ENCODE measurements at regions not wholly inside any gene's neighbourhood (a gene's known extent, or its start where the extent isn't known, plus 50 kb on each side); places are given as distances from the start of the nearest gene placed in this dataset.
A peak's percentile ranks its signal among the peaks of the same experiment; 100 is the strongest.
"Not testable (repeated sequence)": the region's sequence is repeated elsewhere in the genome, so short reads cannot be mapped to it uniquely, and the experiment has no call there.

DNA sequence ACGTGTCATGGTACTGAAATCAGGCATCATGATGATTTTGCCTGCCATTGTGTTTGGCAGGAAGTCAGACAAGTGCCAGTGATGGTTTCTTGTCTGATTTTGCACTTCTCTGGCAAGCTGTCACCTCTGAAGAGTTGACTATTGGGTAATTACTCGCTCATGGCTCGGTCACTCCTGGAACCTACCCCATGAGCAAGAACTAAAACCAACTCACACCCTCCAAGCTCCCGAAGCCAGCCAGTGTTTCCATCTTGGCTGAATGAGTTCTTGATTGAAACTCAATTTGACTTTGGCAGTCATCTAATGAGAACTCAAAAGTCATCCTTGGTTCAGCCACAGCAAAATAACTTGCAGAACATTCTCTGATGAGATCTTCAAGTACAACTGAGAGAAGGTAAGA, 103.4 kb downstream of the TBC1D26 start:
- H3K27ac Mint-ChIP-seq; CTCF ChIA-PET; POLR2A ChIA-PET; DNase-seq; H3K27me3 Mint-ChIP-seq; H3K9me3 Mint-ChIP-seq; intact Hi-C loops (cut with micrococcal nuclease); H3K4me3 Mint-ChIP-seq; ATAC-seq; H3K36me3 Mint-ChIP-seq (ENCODE audit: low read depth): not testable (repeated sequence)
- H3K4me1 Mint-ChIP-seq (ENCODE audit: low read depth), result peaks cover 22% of the 10 kb centered on the region

DNA sequence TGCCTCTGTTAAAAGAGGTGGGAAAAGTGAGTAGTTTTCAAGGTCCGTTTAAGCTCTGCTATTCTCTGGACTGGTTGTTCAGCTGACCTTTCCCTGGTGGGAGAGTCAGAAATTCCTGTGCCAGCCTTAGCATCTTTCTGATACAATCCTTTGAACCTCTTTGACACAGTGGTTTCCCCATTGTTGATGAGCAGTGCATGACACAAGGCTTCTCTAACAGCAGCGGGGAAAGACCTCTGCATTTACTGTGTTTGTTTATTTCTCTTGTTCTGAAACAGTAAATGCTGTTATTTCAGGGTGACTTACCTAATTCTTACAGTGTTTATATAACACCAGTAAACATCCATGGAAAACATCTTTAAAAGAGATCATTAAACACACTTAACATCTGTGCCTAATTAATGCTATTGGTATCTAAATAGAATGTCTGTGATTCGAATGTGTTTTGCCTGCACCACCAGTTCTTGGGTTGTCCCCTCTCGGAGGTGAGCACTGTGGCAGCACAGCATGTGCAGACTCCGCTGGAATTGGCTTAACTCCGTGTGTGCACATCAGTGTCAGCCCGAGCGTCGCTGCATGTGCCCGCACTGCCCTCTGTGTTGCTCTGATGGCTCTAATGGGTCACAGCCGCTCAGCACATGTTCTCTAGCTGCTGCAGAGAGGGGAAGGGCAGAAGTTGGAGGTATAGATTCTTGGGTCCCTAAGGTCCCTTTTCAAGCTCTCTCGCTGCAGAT, 104.3 kb downstream of the TBC1D26 start:
- H3K27me3 Mint-ChIP-seq; H3K4me3 Mint-ChIP-seq; DNase-seq; POLR2A ChIA-PET; H3K36me3 Mint-ChIP-seq (ENCODE audit: low read depth); H3K9me3 Mint-ChIP-seq; intact Hi-C loops (cut with micrococcal nuclease); H3K27ac Mint-ChIP-seq; ATAC-seq; CTCF ChIA-PET: not testable (repeated sequence)
- peaks cover 17% of the 10 kb centered on the region for H3K4me1 Mint-ChIP-seq (ENCODE audit: low read depth)

DNA sequence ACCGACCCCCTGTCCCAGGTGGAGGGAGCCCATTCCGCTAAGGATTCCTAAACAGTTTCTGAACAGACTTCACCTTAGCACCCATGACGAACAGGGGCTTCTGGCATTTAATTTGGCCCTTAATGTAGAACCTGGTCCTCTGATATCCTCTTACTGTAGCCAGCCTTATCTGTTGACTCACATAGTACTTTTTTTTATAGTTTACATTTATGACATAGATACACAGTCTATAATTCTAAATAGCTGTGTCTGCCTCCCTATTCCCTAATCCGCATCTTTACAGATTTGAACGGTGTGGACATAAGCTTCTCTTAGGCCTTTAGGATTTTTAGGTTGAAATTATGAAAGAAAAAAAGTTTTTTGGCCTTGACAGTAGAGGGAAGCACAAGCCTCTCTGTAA, 104.9 kb downstream of the TBC1D26 start:
- ATAC-seq; H3K27me3 Mint-ChIP-seq; POLR2A ChIA-PET; H3K36me3 Mint-ChIP-seq (ENCODE audit: low read depth); H3K27ac Mint-ChIP-seq; H3K4me3 Mint-ChIP-seq; intact Hi-C loops (cut with micrococcal nuclease); DNase-seq; H3K9me3 Mint-ChIP-seq; CTCF ChIA-PET: not testable (repeated sequence)
- H3K4me1 Mint-ChIP-seq (ENCODE audit: low read depth), result peaks cover 12% of the 10 kb centered on the region

GRCh38 chr17:15847447-15848229, 97.3 kb upstream of the ADORA2B start:
- intact Hi-C loops (cut with micrococcal nuclease); H3K9me3 Mint-ChIP-seq; POLR2A ChIA-PET; H3K27ac Mint-ChIP-seq; ATAC-seq; H3K36me3 Mint-ChIP-seq (ENCODE audit: low read depth); H3K4me1 Mint-ChIP-seq (ENCODE audit: low read depth); DNase-seq; CTCF ChIA-PET; H3K27me3 Mint-ChIP-seq; H3K4me3 Mint-ChIP-seq: not testable (repeated sequence)

DNA sequence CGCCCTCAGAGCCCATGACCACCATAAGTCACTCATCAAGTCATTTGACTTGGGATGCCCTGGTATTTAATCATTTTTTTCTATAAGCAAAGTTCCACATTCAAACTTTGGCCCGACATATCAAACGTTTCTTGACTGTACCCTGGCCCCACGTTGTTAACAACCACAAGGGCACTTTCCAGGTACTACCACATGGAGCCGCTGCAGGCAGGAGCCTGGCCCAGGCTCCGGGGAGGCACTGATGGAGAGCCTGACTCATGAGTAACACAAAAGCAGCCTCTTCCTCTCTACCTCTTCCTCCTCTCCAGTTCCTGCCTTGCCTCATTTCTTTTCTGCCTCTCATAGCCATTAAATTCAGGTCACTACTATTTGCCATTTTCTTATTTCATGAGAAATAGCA, 95.9 kb upstream of the ADORA2B start:
- TF ChIP-seq CTCF (IDR thresholded peaks at IDR 0.05), result peak; percentile 52
- H3K36me3 Mint-ChIP-seq (ENCODE audit: low read depth); H3K27me3 Mint-ChIP-seq; POLR2A ChIA-PET; CTCF ChIA-PET; H3K9me3 Mint-ChIP-seq; intact Hi-C loops (cut with micrococcal nuclease); H3K4me3 Mint-ChIP-seq; H3K4me1 Mint-ChIP-seq (ENCODE audit: low read depth); H3K27ac Mint-ChIP-seq: not testable (repeated sequence)
- ATAC-seq (peak; percentile 100), DNase-seq (peak; percentile 86)

- H3K9me3 Mint-ChIP-seq; H3K36me3 Mint-ChIP-seq (ENCODE audit: low read depth); ATAC-seq; CTCF ChIA-PET; H3K4me1 Mint-ChIP-seq (ENCODE audit: low read depth); DNase-seq; H3K27me3 Mint-ChIP-seq; intact Hi-C loops (cut with micrococcal nuclease); POLR2A ChIA-PET; H3K27ac Mint-ChIP-seq; H3K4me3 Mint-ChIP-seq: not testable (repeated sequence)
Observed at GRCh38 chr17:15850071-15850470, 94.9 kb upstream of the ADORA2B start.

- H3K9me3 Mint-ChIP-seq; H3K27me3 Mint-ChIP-seq; H3K36me3 Mint-ChIP-seq (ENCODE audit: low read depth); POLR2A ChIA-PET; H3K4me1 Mint-ChIP-seq (ENCODE audit: low read depth); CTCF ChIA-PET; ATAC-seq; H3K27ac Mint-ChIP-seq; DNase-seq; H3K4me3 Mint-ChIP-seq; intact Hi-C loops (cut with micrococcal nuclease): not testable (repeated sequence)
Observed at GRCh38 chr17:15850687-15851086, 94.2 kb upstream of the ADORA2B start.

DNA sequence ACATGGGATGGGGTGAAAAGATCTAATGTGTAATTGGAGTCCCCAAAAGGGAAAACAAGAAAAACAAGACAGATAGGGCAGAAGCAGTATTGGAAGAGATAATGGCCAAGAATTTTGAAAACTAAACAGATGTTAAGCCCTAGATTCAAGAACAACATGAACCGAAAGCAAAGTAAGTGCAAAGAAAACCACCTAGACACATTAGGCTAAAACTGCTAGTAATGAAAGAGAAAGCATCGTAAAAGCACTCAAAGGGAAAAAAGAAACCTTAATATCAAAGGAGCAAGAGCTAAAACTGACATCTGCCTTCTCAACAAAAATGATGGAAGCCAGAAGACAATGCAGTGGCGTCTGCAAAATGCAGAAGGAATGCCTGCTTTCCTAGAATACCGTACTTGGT, 92.1 kb upstream of the ADORA2B start:
- H3K4me3 Mint-ChIP-seq; POLR2A ChIA-PET; CTCF ChIA-PET; H3K27me3 Mint-ChIP-seq; ATAC-seq; intact Hi-C loops (cut with micrococcal nuclease); DNase-seq; H3K4me1 Mint-ChIP-seq (ENCODE audit: low read depth); H3K27ac Mint-ChIP-seq; H3K9me3 Mint-ChIP-seq; H3K36me3 Mint-ChIP-seq (ENCODE audit: low read depth): not testable (repeated sequence)

GRCh38 chr17:15856191-15856590, 88.7 kb upstream of the ADORA2B start:
- POLR2A ChIA-PET; H3K4me1 Mint-ChIP-seq (ENCODE audit: low read depth); CTCF ChIA-PET; H3K36me3 Mint-ChIP-seq (ENCODE audit: low read depth); H3K4me3 Mint-ChIP-seq; intact Hi-C loops (cut with micrococcal nuclease); H3K27me3 Mint-ChIP-seq; DNase-seq; H3K9me3 Mint-ChIP-seq; ATAC-seq; H3K27ac Mint-ChIP-seq: not testable (repeated sequence)

DNA sequence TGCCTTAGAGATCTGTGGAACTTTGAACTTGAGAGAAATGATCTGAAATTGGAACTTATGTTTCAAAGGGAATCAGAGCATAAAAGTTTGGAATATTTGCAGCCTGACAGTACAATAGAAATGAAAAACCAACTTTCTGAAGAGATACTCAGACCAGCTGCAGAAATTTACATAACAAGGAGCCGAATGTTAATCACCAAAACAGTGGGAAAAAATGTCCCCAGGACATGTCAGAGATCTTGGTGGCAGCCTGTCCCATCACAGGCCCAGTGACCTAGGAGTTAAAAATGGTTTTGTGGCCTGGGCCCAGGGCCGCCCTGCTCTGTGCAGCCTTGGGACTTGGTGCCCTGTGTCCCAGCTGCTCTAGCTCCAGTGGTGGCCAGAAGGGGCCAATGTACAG, 88.2 kb upstream of the ADORA2B start:
- CTCF ChIA-PET; H3K4me1 Mint-ChIP-seq (ENCODE audit: low read depth); H3K27ac Mint-ChIP-seq; H3K9me3 Mint-ChIP-seq; POLR2A ChIA-PET; H3K4me3 Mint-ChIP-seq; H3K36me3 Mint-ChIP-seq (ENCODE audit: low read depth); DNase-seq; ATAC-seq; intact Hi-C loops (cut with micrococcal nuclease); H3K27me3 Mint-ChIP-seq: not testable (repeated sequence)

DNA sequence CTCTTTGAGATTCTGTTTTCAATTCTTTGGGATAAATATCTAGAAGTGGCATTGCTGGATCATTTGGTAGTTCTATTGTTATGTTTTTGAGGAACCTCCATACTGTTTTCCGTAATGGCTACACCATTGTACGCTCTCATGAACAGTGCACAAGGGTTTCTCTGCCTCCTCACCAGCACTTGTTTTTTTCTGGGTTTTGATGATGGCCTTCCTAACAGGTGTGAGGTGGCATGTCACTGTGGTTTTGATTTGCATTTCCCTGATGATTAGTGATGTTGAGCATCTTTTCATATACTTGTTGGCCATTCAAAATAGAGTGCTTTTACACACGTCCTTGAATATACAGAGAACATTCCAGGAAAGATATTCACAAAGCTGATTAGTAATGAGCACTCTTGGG, 86.8 kb upstream of the ADORA2B start:
- H3K36me3 Mint-ChIP-seq (ENCODE audit: low read depth); H3K27me3 Mint-ChIP-seq; H3K4me1 Mint-ChIP-seq (ENCODE audit: low read depth); H3K4me3 Mint-ChIP-seq; CTCF ChIA-PET; POLR2A ChIA-PET; intact Hi-C loops (cut with micrococcal nuclease); ATAC-seq; H3K9me3 Mint-ChIP-seq; DNase-seq; H3K27ac Mint-ChIP-seq: not testable (repeated sequence)

Data from activated CD8-positive, alpha-beta T cell treated with anti-CD3 and anti-CD28 coated beads for 36 hours (primary cell).